ENCODE measurements at regions not wholly inside any gene's neighbourhood (a gene's known extent, or its start where the extent isn't known, plus 50 kb on each side); places are given as distances from the start of the nearest gene placed in this dataset.

GRCh38 chr6:168819546-168819945, 378.6 kb downstream of the SMOC2 start:
- no peak for TF ChIP-seq EZH2 (IDR thresholded peaks at IDR 0.05; ENCODE audit: insufficient read depth, low read length)
- no peak for TF ChIP-seq CTCF (IDR thresholded peaks at IDR 0.05; ENCODE audit: insufficient read depth, low read depth, low read length)
